Panc1 (cell line): ENCODE measurements at regions not wholly inside any gene's neighbourhood (a gene's known extent, or its start where the extent isn't known, plus 50 kb on each side); places are given as distances from the start of the nearest gene placed in this dataset.

ENCODE experiments used
- ATAC-seq: fragments of 200-7000 bp; cut with Tn5 transposase; 2 replicates; pipeline ENCODE4 v1.9.1; 2020; ENCODE audit warnings: mild to moderate bottlenecking, moderate library complexity
- BruUV-seq: library from RNA; stranded (reverse); fragments of 400-500 nt; replicated peaks from 2 replicates; lab custom pipeline; 2021; lab: Mats Ljungman, UMichigan
- CTCF ChIA-PET: fragments of 300-600 bp; sonication (Branson Sonifier 250); formaldehyde crosslinking; loops from one replicate; lab custom pipeline; 2022; ENCODE audit warnings: antibody characterized with exemption; lab: Charles Lee
- POLR2A ChIA-PET: fragments of 300-600 bp; sonication (Branson Sonifier 250); formaldehyde crosslinking; loops from one replicate; lab custom pipeline; 2022; ENCODE audit warnings: antibody characterized with exemption; lab: Charles Lee
- DNase-seq: peaks from one replicate; pipeline ENCODE4 v3.0.0-alpha.2; 2010; ENCODE audit warnings: low read depth, low spot score
- H3K27ac ChIP-seq: 2 replicates; pipeline ENCODE4 v1.5.1; 2011; ENCODE audit warnings: mild to moderate bottlenecking, low read length, inconsistent platforms
- H3K27me3 ChIP-seq: fragments of 200-500 bp; sonication (Bioruptor generic); 2 replicates; pipeline ENCODE4 v1.6.0; 2014; ENCODE audit warnings: low read length, inconsistent platforms; ENCODE audit not compliant: control insufficient read depth, insufficient read depth
- H3K36me3 ChIP-seq: fragments of 200-500 bp; sonication (Bioruptor generic); 2 replicates; pipeline ENCODE4 v1.5.1; 2014; ENCODE audit warnings: inconsistent platforms, mild to moderate bottlenecking, low read length, moderate library complexity; ENCODE audit not compliant: control insufficient read depth, insufficient read depth
- H3K4me1 ChIP-seq: 2 replicates; pipeline ENCODE4 v1.5.1; 2011; ENCODE audit warnings: inconsistent platforms, mild to moderate bottlenecking, low read length, moderate library complexity; ENCODE audit not compliant: control insufficient read depth, insufficient read depth
- H3K4me3 ChIP-seq, 2 experiments: 2 replicates each; pipeline ENCODE4 v1.5.1; 2011 to 2012; ENCODE audit warnings: low read depth in 2 of 2, low read length in 2 of 2, mild to moderate bottlenecking in 2 of 2, inconsistent platforms in 1 of 2, moderate library complexity in 1 of 2
- H3K9me3 ChIP-seq: fragments of 200-500 bp; sonication (Bioruptor generic); 2 replicates; pipeline ENCODE4 v1.5.1; 2014; ENCODE audit warnings: low read depth, mild to moderate bottlenecking, inconsistent platforms, low read length, moderate library complexity; ENCODE audit not compliant: control insufficient read depth, insufficient read depth
- CTCF ChIP-seq: fragments of 450-650 bp; IDR thresholded peaks from 2 replicates; pipeline ENCODE4 v1.5.1; 2017; ENCODE audit warnings: mild to moderate bottlenecking
- POLR2AphosphoS5 ChIP-seq: IDR thresholded peaks from 2 replicates; pipeline ENCODE4 v1.6.1; 2012; ENCODE audit warnings: mild to moderate bottlenecking, low read depth, low read length, moderate library complexity
- REST ChIP-seq, 2 experiments: IDR thresholded peaks; 2 replicates each; pipeline ENCODE4 v1.6.1; 2011 to 2012; ENCODE audit warnings: low read depth in 2 of 2, control low read depth in 1 of 2, low read length in 1 of 2, mild to moderate bottlenecking in 1 of 2, moderate library complexity in 1 of 2; ENCODE audit not compliant: insufficient read depth in 1 of 2
- SIN3A ChIP-seq: IDR thresholded peaks from 2 replicates; pipeline ENCODE4 v1.6.1; 2012; ENCODE audit warnings: low read depth, mild to moderate bottlenecking, low read length, moderate library complexity, borderline replicate concordance; ENCODE audit not compliant: insufficient read depth
- TCF7L2 ChIP-seq: IDR thresholded peaks from 2 replicates; pipeline ENCODE4 v1.6.1; 2011; ENCODE audit warnings: mild to moderate bottlenecking, low read depth, low read length, inconsistent platforms
- in situ Hi-C: cut with HindIII; loops from 2 replicates; pipeline ENCODE4 v1.10.0; 2016; ENCODE audit warnings: low sequenced_read_pairs, low pct_unique_long_range_greater_than_20kb
- intact Hi-C: fragments of 100-400 bp; cut with micrococcal nuclease; formaldehyde crosslinking; loops from one replicate; pipeline ENCODE4 v1.10.0; 2022; ENCODE audit not compliant: unreplicated experiment

GRCh38 chr5:121378046-121378445 lies 473.6 kb upstream of the FTMT start:
- no peaks in the 10 kb centered on the region for H3K9me3 ChIP-seq
- H3K4me1 ChIP-seq: no peaks in the 10 kb centered on the region
- H3K36me3 ChIP-seq: no peaks in the 10 kb centered on the region
- POLR2A ChIA-PET: no interaction called here
- intact Hi-C loops (no loop called here), in situ Hi-C loops (no loop called here)
- no TSS peak for BruUV-seq
- no peak overlapping the region for H3K4me3 ChIP-seq
- H3K27me3 ChIP-seq: no peaks in the 10 kb centered on the region
- TF ChIP-seq POLR2AphosphoS5 (no peak), CTCF (no peak), REST (IDR thresholded peaks at IDR 0.05; ENCODE audit: insufficient read depth in 1 of 2, low read depth in 2 of 2, low read length in 1 of 2) (no peak), SIN3A (no peak), TCF7L2 (no peak)
- DNase-seq (no peak), ATAC-seq (no peak)
- no peak overlapping the region for H3K27ac ChIP-seq
- CTCF ChIA-PET: no interaction called here

GRCh38 chr5:121378559-121379359 lies 472.9 kb upstream of the FTMT start:
- ChIA-PET CTCF (no interaction called here), POLR2A (no interaction called here)
- intact Hi-C loops: no loop called here
- Histone ChIP-seq H3K27ac (no peak overlapping the region), H3K9me3 (no peaks in the 10 kb centered on the region), H3K4me3 (no peak overlapping the region), H3K36me3 (no peaks in the 10 kb centered on the region), H3K4me1 (no peaks in the 10 kb centered on the region), H3K27me3 (no peaks in the 10 kb centered on the region)
- no TSS peak for BruUV-seq
- in situ Hi-C loops: no loop called here
- TF ChIP-seq POLR2AphosphoS5: no peak
- TF ChIP-seq CTCF: no peak
- no peak for TF ChIP-seq SIN3A
- TF ChIP-seq TCF7L2: no peak
- no peak for TF ChIP-seq REST (IDR thresholded peaks at IDR 0.05; ENCODE audit: insufficient read depth in 1 of 2, low read depth in 2 of 2, low read length in 1 of 2)
- ATAC-seq: no peak
- no peak for DNase-seq
